ENCODE measurements at regions not wholly inside any gene's neighbourhood (a gene's known extent, or its start where the extent isn't known, plus 50 kb on each side); places are given as distances from the start of the nearest gene placed in this dataset.

DNA sequence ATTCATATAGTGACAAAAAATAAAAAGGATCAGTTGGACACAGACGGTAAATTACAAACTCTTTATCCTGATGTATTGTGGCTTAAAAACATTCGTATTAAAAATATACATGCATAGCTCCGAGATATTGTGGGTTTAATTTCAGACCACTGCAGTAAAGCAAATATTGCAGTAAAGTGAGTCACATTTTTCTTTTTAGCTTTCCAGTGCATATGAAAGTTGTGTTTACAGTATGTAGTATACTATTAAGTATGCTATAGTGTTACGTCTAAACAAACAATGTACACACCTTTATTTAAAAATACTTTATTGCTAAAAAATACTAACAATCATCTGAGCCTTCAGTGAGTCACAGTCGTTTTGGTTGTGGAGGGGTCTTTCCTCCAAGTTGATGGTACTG lies 551.8 kb downstream of the CETN3 start:
- DNase-seq (ENCODE audit: low read depth, low spot score) (no peak), ATAC-seq (no peak)
- Histone ChIP-seq H3K9me3 (ENCODE audit: control insufficient read depth, insufficient read depth, low read depth, low read length) (no peaks in the 10 kb centered on the region), H3K4me3 (ENCODE audit: low read depth in 2 of 2, low read length in 2 of 2) (no peak overlapping the region), H3K27ac (ENCODE audit: low read length) (no peak overlapping the region), H3K36me3 (ENCODE audit: control insufficient read depth, insufficient read depth, low read length) (no peaks in the 10 kb centered on the region), H3K4me1 (ENCODE audit: control insufficient read depth, insufficient read depth, low read length) (no peaks in the 10 kb centered on the region), H3K27me3 (ENCODE audit: control insufficient read depth, insufficient read depth, low read length) (no peaks in the 10 kb centered on the region)
- POLR2A ChIA-PET: no interaction called here
- in situ Hi-C loops (cut with HindIII; ENCODE audit: low pct_unique_long_range_greater_than_20kb, low sequenced_read_pairs): no loop called here
- CTCF ChIA-PET: no interaction called here
- intact Hi-C loops (cut with micrococcal nuclease; ENCODE audit: unreplicated experiment): no loop called here
- BruUV-seq (replicated peaks): no TSS peak
- no peak for TF ChIP-seq TCF7L2 (IDR thresholded peaks at IDR 0.05; ENCODE audit: low read depth, low read length)
- TF ChIP-seq POLR2AphosphoS5 (IDR thresholded peaks at IDR 0.05; ENCODE audit: low read depth, low read length): no peak

DNA sequence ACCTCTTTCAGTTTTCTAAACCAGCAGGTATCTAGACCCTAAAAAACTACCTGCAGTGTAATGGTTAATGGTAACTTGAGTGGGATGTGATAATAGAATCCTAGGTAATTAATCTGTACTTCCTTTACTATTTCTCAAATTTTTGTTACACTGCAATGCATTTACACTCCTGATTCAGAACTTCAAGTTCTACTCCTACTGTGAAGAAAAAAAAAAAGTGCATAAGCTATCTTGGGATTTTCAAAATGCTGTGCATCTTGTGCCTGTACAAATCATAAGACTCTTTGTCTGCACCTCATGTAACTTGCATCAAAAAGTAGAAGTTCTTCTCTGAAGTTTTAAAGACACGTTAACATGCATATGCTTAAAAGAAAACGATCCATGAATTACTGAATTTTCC lies 554.1 kb downstream of the CETN3 start:
- H3K4me1 ChIP-seq (ENCODE audit: control insufficient read depth, insufficient read depth, low read length): no peaks in the 10 kb centered on the region
- no peak for ATAC-seq
- POLR2A ChIA-PET: no interaction called here

DNA sequence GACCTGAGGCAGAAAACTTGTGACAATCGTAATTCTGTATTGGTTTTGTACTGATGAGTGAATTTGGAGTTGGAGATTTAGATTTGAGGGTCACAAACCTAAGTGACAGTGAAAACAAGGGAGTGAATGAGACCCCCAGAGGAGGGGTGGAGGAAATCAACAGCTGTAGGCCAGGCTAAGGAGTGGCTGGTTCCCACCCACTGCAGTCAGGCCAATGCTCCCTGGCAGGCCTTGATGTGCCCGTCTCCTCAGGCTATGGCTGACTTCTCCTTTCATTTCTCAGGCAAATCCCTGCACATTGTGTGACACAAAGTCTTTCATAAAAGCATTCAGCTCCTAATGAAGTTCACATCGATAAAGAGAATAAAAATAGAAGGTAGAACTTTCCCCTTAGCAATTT lies 557.6 kb downstream of the CETN3 start:
- no TSS peak for BruUV-seq (replicated peaks)
- POLR2A ChIA-PET: no interaction called here

More for the DNA sequence above, 554.1 kb downstream of the CETN3 start:
- in situ Hi-C loops (cut with HindIII; ENCODE audit: low pct_unique_long_range_greater_than_20kb, low sequenced_read_pairs) (no loop called here), intact Hi-C loops (cut with micrococcal nuclease; ENCODE audit: unreplicated experiment) (no loop called here)
- no TSS peak for BruUV-seq (replicated peaks)
- Histone ChIP-seq H3K4me3 (ENCODE audit: low read depth in 2 of 2, low read length in 2 of 2) (no peak overlapping the region), H3K9me3 (ENCODE audit: control insufficient read depth, insufficient read depth, low read depth, low read length) (no peaks in the 10 kb centered on the region), H3K27me3 (ENCODE audit: control insufficient read depth, insufficient read depth, low read length) (no peaks in the 10 kb centered on the region), H3K36me3 (ENCODE audit: control insufficient read depth, insufficient read depth, low read length) (no peaks in the 10 kb centered on the region), H3K27ac (ENCODE audit: low read length) (no peak overlapping the region)
- CTCF ChIA-PET: no interaction called here
- DNase-seq (ENCODE audit: low read depth, low spot score): no peak
- TF ChIP-seq TCF7L2 (IDR thresholded peaks at IDR 0.05; ENCODE audit: low read depth, low read length): no peak
- TF ChIP-seq, protein P1, sequence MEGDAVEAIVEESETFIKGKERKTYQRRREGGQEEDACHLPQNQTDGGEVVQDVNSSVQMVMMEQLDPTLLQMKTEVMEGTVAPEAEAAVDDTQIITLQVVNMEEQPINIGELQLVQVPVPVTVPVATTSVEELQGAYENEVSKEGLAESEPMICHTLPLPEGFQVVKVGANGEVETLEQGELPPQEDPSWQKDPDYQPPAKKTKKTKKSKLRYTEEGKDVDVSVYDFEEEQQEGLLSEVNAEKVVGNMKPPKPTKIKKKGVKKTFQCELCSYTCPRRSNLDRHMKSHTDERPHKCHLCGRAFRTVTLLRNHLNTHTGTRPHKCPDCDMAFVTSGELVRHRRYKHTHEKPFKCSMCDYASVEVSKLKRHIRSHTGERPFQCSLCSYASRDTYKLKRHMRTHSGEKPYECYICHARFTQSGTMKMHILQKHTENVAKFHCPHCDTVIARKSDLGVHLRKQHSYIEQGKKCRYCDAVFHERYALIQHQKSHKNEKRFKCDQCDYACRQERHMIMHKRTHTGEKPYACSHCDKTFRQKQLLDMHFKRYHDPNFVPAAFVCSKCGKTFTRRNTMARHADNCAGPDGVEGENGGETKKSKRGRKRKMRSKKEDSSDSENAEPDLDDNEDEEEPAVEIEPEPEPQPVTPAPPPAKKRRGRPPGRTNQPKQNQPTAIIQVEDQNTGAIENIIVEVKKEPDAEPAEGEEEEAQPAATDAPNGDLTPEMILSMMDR (IDR thresholded peaks at IDR 0.05): no peak

More for the DNA sequence above, 557.6 kb downstream of the CETN3 start:
- intact Hi-C loops (cut with micrococcal nuclease; ENCODE audit: unreplicated experiment) (no loop called here), in situ Hi-C loops (cut with HindIII; ENCODE audit: low pct_unique_long_range_greater_than_20kb, low sequenced_read_pairs) (no loop called here)
- H3K27me3 ChIP-seq (ENCODE audit: control insufficient read depth, insufficient read depth, low read length): no peaks in the 10 kb centered on the region
- H3K9me3 ChIP-seq (ENCODE audit: control insufficient read depth, insufficient read depth, low read depth, low read length): no peaks in the 10 kb centered on the region
- DNase-seq (ENCODE audit: low read depth, low spot score) (no peak), ATAC-seq (no peak)
- TF ChIP-seq TCF7L2 (IDR thresholded peaks at IDR 0.05; ENCODE audit: low read depth, low read length) (no peak), SIN3A (IDR thresholded peaks at IDR 0.05; ENCODE audit: borderline replicate concordance, insufficient read depth, low read depth, low read length) (no peak), POLR2AphosphoS5 (IDR thresholded peaks at IDR 0.05; ENCODE audit: low read depth, low read length) (no peak)
- TF ChIP-seq, protein P2, sequence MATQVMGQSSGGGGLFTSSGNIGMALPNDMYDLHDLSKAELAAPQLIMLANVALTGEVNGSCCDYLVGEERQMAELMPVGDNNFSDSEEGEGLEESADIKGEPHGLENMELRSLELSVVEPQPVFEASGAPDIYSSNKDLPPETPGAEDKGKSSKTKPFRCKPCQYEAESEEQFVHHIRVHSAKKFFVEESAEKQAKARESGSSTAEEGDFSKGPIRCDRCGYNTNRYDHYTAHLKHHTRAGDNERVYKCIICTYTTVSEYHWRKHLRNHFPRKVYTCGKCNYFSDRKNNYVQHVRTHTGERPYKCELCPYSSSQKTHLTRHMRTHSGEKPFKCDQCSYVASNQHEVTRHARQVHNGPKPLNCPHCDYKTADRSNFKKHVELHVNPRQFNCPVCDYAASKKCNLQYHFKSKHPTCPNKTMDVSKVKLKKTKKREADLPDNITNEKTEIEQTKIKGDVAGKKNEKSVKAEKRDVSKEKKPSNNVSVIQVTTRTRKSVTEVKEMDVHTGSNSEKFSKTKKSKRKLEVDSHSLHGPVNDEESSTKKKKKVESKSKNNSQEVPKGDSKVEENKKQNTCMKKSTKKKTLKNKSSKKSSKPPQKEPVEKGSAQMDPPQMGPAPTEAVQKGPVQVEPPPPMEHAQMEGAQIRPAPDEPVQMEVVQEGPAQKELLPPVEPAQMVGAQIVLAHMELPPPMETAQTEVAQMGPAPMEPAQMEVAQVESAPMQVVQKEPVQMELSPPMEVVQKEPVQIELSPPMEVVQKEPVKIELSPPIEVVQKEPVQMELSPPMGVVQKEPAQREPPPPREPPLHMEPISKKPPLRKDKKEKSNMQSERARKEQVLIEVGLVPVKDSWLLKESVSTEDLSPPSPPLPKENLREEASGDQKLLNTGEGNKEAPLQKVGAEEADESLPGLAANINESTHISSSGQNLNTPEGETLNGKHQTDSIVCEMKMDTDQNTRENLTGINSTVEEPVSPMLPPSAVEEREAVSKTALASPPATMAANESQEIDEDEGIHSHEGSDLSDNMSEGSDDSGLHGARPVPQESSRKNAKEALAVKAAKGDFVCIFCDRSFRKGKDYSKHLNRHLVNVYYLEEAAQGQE (IDR thresholded peaks at IDR 0.05; ENCODE audit: insufficient read depth in 1 of 2, low read depth in 2 of 2, low read length in 1 of 2): no peak
- TF ChIP-seq, protein P1 (IDR thresholded peaks at IDR 0.05): no peak
- H3K27ac ChIP-seq (ENCODE audit: low read length): no peak overlapping the region
- CTCF ChIA-PET: no interaction called here
- H3K4me3 ChIP-seq (ENCODE audit: low read depth in 2 of 2, low read length in 2 of 2): no peak overlapping the region
- H3K4me1 ChIP-seq (ENCODE audit: control insufficient read depth, insufficient read depth, low read length): no peaks in the 10 kb centered on the region
- no peaks in the 10 kb centered on the region for H3K36me3 ChIP-seq (ENCODE audit: control insufficient read depth, insufficient read depth, low read length)
